SJSA1 (cell line): ENCODE measurements at regions not wholly inside any gene's neighbourhood (a gene's known extent, or its start where the extent isn't known, plus 50 kb on each side); places are given as distances from the start of the nearest gene placed in this dataset.

ENCODE experiments used
- DNase-seq, 2 experiments: peaks; one replicate each; pipeline ENCODE4 v3.0.0-alpha.2; 2015 to 2020; ENCODE audit warnings: low spot score in 2 of 2, low read depth in 1 of 2
- H3K27ac ChIP-seq: fragments of 250-450 bp; sonication (Bioruptor Pico); 2 replicates; pipeline ENCODE4 v1.5.1; 2020; ENCODE audit warnings: mild to moderate bottlenecking, moderate library complexity
- H3K27me3 ChIP-seq: fragments of 250-450 bp; sonication (Bioruptor Pico); replicated peaks from 2 replicates; pipeline ENCODE4 v1.5.1; 2020; ENCODE audit warnings: mild to moderate bottlenecking, moderate library complexity
- H3K36me3 ChIP-seq: fragments of 250-450 bp; sonication (Bioruptor Pico); 2 replicates; pipeline ENCODE4 v1.5.1; 2020; ENCODE audit warnings: mild to moderate bottlenecking
- H3K4me1 ChIP-seq: fragments of 250-450 bp; sonication (Bioruptor Pico); replicated peaks from 2 replicates; pipeline ENCODE4 v1.6.1; 2021; ENCODE audit warnings: mild to moderate bottlenecking
- H3K4me3 ChIP-seq: fragments of 250-450 bp; sonication (Bioruptor Pico); 2 replicates; pipeline ENCODE4 v1.5.1; 2020; ENCODE audit warnings: mild to moderate bottlenecking
- H3K9me3 ChIP-seq: fragments of 250-450 bp; sonication (Bioruptor Pico); replicated peaks from 2 replicates; pipeline ENCODE4 v1.5.1; 2020; ENCODE audit warnings: mild to moderate bottlenecking

GRCh38 chr22:49281467-49282340 lies 546.0 kb downstream of the BRD1 start:
- Histone ChIP-seq H3K27me3 (no peaks in the 10 kb centered on the region), H3K4me3 (no peak overlapping the region), H3K36me3 (no peaks in the 10 kb centered on the region), H3K4me1 (no peaks in the 10 kb centered on the region), H3K27ac (no peak overlapping the region), H3K9me3 (peaks cover 7% of the 10 kb centered on the region; the same call in 1 of the 2 replicates)
- DNase-seq, result no peak

- H3K4me3 ChIP-seq, result no peak overlapping the region
- no peak for DNase-seq
- H3K27ac ChIP-seq, result no peak overlapping the region
- no peaks in the 10 kb centered on the region for H3K4me1 ChIP-seq
- H3K36me3 ChIP-seq, result no peaks in the 10 kb centered on the region
- no peaks in the 10 kb centered on the region for H3K27me3 ChIP-seq
- H3K9me3 ChIP-seq, result peaks cover 4% of the 10 kb centered on the region; the same call in 1 of the 2 replicates
Measured at GRCh38 chr22:49278340-49278739, 549.3 kb downstream of the BRD1 start.

- Histone ChIP-seq H3K36me3 (no peaks in the 10 kb centered on the region), H3K9me3 (peaks cover 4% of the 10 kb centered on the region; the same call in 1 of the 2 replicates)
Measured at GRCh38 chr22:49276567-49276966, 551.1 kb downstream of the BRD1 start.

GRCh38 chr22:49274754-49275380 lies 552.8 kb downstream of the BRD1 start:
- Histone ChIP-seq H3K4me1 (no peaks in the 10 kb centered on the region), H3K9me3 (peaks cover 3% of the 10 kb centered on the region; the same call in 1 of the 2 replicates), H3K4me3 (no peak overlapping the region), H3K27me3 (no peaks in the 10 kb centered on the region), H3K27ac (no peak overlapping the region), H3K36me3 (no peaks in the 10 kb centered on the region)
- no peak for DNase-seq

More at GRCh38 chr22:49276567-49276966, 551.1 kb downstream of the BRD1 start:
- no peak overlapping the region for H3K4me3 ChIP-seq
- H3K27ac ChIP-seq, result no peak overlapping the region
- H3K4me1 ChIP-seq, result no peaks in the 10 kb centered on the region
- no peaks in the 10 kb centered on the region for H3K27me3 ChIP-seq
- DNase-seq, result no peak

- Histone ChIP-seq H3K27ac (no peak overlapping the region), H3K36me3 (no peaks in the 10 kb centered on the region), H3K4me1 (no peaks in the 10 kb centered on the region), H3K4me3 (no peak overlapping the region), H3K27me3 (no peaks in the 10 kb centered on the region), H3K9me3 (peaks cover 3% of the 10 kb centered on the region; the same call in 1 of the 2 replicates)
- peak in 1 of 2 experiments; percentile 27 for DNase-seq
Measured at GRCh38 chr22:49272546-49273125, 555.0 kb downstream of the BRD1 start.

GRCh38 chr22:49271831-49272230 lies 555.8 kb downstream of the BRD1 start:
- Histone ChIP-seq H3K27me3 (no peaks in the 10 kb centered on the region), H3K9me3 (peaks cover 3% of the 10 kb centered on the region; the same call in 1 of the 2 replicates), H3K36me3 (no peaks in the 10 kb centered on the region), H3K4me1 (no peaks in the 10 kb centered on the region), H3K4me3 (no peak overlapping the region), H3K27ac (no peak overlapping the region)
- peak in 1 of 2 experiments; percentile 21 for DNase-seq

GRCh38 chr22:49271369-49271727 lies 556.3 kb downstream of the BRD1 start:
- Histone ChIP-seq H3K27me3 (no peaks in the 10 kb centered on the region), H3K4me1 (no peaks in the 10 kb centered on the region), H3K27ac (no peak overlapping the region), H3K9me3 (peaks cover 6% of the 10 kb centered on the region; the same call in 1 of the 2 replicates), H3K4me3 (no peak overlapping the region), H3K36me3 (no peaks in the 10 kb centered on the region)
- peak in 1 of 2 experiments; percentile 25 for DNase-seq

- H3K9me3 ChIP-seq, result peaks cover 6% of the 10 kb centered on the region; the same call in 1 of the 2 replicates
- peak in 1 of 2 experiments; percentile 28 for DNase-seq
- no peak overlapping the region for H3K27ac ChIP-seq
- no peaks in the 10 kb centered on the region for H3K27me3 ChIP-seq
- no peaks in the 10 kb centered on the region for H3K36me3 ChIP-seq
- no peaks in the 10 kb centered on the region for H3K4me1 ChIP-seq
- no peak overlapping the region for H3K4me3 ChIP-seq
Measured at GRCh38 chr22:49270595-49271368, 556.9 kb downstream of the BRD1 start.

- no peaks in the 10 kb centered on the region for H3K36me3 ChIP-seq
- no peak overlapping the region for H3K4me3 ChIP-seq
- H3K27me3 ChIP-seq, result no peaks in the 10 kb centered on the region
- H3K9me3 ChIP-seq, result peaks cover 6% of the 10 kb centered on the region; the same call in 1 of the 2 replicates
- no peaks in the 10 kb centered on the region for H3K4me1 ChIP-seq
- no peak overlapping the region for H3K27ac ChIP-seq
- peak in 1 of 2 experiments; percentile 32 for DNase-seq
Measured at GRCh38 chr22:49269928-49270327, 557.7 kb downstream of the BRD1 start.

GRCh38 chr22:49269371-49269770 lies 558.3 kb downstream of the BRD1 start:
- Histone ChIP-seq H3K27me3 (no peaks in the 10 kb centered on the region), H3K9me3 (peaks cover 10% of the 10 kb centered on the region), H3K27ac (no peak overlapping the region), H3K4me3 (no peak overlapping the region), H3K4me1 (no peaks in the 10 kb centered on the region), H3K36me3 (no peaks in the 10 kb centered on the region)
- no peak for DNase-seq

- H3K27ac ChIP-seq, result no peak overlapping the region
- H3K4me1 ChIP-seq, result no peaks in the 10 kb centered on the region
- H3K36me3 ChIP-seq, result no peaks in the 10 kb centered on the region
- H3K27me3 ChIP-seq, result no peaks in the 10 kb centered on the region
- no peak overlapping the region for H3K4me3 ChIP-seq
- peak in 1 of 2 experiments; percentile 16 for DNase-seq
- H3K9me3 ChIP-seq, result peaks cover 10% of the 10 kb centered on the region
Measured at GRCh38 chr22:49268924-49269323, 558.7 kb downstream of the BRD1 start.

GRCh38 chr22:49267996-49268395 lies 559.7 kb downstream of the BRD1 start:
- Histone ChIP-seq H3K4me1 (no peaks in the 10 kb centered on the region), H3K9me3 (peaks cover 10% of the 10 kb centered on the region), H3K4me3 (no peak overlapping the region), H3K27me3 (no peaks in the 10 kb centered on the region), H3K36me3 (no peaks in the 10 kb centered on the region), H3K27ac (no peak overlapping the region)
- DNase-seq, result peak in 1 of 2 experiments; percentile 30
